GM19351 (cell line): ENCODE measurements at regions not wholly inside any gene's neighbourhood (a gene's known extent, or its start where the extent isn't known, plus 50 kb on each side); places are given as distances from the start of the nearest gene placed in this dataset.
"Not testable (repeated sequence)": the region's sequence is repeated elsewhere in the genome, so short reads cannot be mapped to it uniquely, and the experiment has no call there.

Source experiments
- ATAC-seq: cut with Tn5 transposase; IDR thresholded peaks from one replicate; pipeline ENCODE4 v1.9.1; 2021; ENCODE audit warnings: mild to moderate bottlenecking, moderate library complexity; ENCODE audit not compliant: unreplicated experiment

GRCh38 chr5:136924490-136924889 lies 559.1 kb upstream of the TRPC7 start:
- ATAC-seq: no peak

- no peak for ATAC-seq
Measured at GRCh38 chr5:136910625-136911024, 545.3 kb upstream of the TRPC7 start.

DNA sequence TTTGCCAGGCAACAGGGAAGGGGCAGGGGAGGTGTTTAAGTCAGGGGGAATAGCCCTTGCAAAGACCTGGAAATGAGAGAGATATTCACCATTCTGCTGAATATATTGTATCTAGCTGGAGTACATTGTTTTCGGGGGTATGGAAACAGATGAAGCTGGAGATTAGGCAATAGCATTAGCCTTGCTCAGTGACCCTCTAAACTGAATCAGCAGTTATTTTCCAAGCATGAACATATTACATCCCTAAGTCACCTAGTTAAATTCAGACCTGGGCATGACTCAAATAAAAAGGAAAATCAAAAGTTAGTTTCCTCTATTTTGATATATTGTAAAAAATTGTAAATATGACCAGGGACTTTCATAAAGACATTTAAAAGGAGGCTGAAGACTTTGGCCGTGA lies 544.6 kb upstream of the TRPC7 start:
- no peak for ATAC-seq

DNA sequence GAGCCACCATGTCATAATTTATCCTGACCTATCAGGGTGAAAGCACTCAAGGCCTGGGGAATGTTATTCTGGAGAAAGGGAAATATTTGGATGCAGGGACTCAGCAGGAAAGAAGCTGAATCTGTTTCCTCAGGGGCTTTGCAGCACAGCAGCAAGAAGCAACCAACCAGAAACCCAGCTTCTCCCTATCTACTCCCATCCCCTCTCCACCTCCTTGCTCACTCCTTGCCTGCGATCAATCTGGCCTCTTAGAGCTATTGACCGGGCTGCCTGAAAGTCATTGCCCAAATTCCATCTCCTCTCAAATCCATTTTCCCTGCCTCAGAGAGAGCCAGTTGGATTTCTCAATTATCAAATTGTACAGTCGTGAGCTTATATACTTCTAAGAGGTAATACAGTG lies 542.0 kb upstream of the TRPC7 start:
- ATAC-seq: no peak

GRCh38 chr5:136906545-136906944 lies 541.2 kb upstream of the TRPC7 start:
- ATAC-seq: no peak

- ATAC-seq: no peak
Measured at GRCh38 chr5:136905571-136905970, 540.2 kb upstream of the TRPC7 start.

DNA sequence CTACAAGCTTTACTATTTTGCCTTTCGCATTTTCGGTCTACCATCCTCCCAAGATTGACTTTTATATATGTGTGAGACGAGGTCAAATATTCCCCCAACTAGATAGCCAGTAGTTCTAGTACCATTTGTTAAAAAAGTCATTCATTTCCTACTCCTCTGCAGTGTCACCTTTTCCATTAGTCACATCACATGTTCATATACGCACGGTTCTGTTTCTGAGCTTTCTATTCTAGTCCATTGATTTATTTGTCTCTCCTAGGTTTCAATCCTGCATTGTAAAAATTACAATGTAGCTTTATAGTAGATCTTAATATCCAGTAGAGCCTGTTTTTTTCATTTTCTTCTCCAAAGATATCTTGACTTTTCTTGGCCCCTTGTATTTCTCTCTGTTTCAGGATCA lies 528.7 kb upstream of the TRPC7 start:
- no peak for ATAC-seq

GRCh38 chr5:136892000-136892399 lies 526.7 kb upstream of the TRPC7 start:
- ATAC-seq: no peak

DNA sequence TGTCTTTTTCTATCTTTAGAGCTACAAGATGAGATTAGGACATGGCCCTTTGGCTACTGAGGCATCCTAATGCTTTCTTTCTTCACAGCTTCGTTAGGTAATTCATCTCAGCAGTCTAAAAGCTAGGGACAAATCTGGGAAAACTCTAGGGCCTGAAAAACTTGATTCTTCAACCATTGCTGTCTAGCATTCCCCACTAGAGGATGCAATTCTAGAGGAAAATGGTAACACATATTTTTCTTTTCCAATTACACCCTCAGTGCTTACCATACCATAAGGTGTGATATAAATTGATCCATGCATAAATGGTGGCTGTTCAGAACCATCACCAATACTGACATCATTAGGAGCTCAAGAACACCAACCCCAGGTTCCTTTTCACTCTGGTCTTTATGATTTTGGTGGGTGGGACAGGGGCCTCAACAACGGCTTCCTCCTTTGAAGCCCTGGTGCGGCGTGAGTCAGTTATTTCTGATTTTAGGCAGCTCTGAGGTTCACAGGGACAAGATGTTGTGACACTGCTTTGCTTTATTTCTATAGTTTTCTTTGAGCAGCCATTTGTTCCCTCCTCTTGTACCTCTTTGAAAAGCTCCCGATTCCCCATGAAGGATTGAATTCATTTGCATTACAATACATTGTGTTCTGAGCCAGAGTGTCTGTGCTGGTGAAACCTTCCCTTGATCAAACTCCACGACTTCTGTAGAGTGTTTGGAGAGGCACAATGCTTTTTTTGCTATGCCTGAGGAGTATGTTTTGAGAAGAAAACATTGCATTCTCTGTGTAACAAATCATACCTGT lies 526.0 kb upstream of the TRPC7 start:
- no peak for ATAC-seq

GRCh38 chr5:136890431-136891148 lies 525.2 kb upstream of the TRPC7 start:
- no peak for ATAC-seq

- no peak for ATAC-seq
Measured at GRCh38 chr5:136886608-136887007, 521.3 kb upstream of the TRPC7 start.

- ATAC-seq: no peak
Measured at GRCh38 chr5:136864960-136865359, 499.6 kb upstream of the TRPC7 start.

- no peak for ATAC-seq
Measured at GRCh38 chr5:136856648-136857047, 491.3 kb upstream of the TRPC7 start.

DNA sequence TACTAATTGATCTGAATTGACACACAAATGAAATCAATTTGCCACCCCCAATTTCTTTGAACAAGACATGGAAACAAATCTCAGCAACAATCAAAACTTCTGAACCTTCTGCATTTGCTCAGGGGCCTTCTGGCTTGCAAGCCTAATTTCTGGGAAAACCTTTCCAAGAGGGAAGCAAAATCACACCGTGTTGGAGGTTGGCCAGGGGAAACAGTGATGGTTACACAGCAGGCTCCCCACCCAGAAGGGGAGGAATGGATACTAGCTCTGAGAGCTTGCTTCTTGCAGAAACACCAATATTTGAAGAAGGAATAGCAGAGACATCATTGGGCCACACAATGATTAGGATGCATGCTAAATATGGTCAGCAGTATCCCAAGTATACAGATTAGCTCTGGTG lies 488.6 kb upstream of the TRPC7 start:
- no peak for ATAC-seq

GRCh38 chr5:136840601-136841000 lies 475.3 kb upstream of the TRPC7 start:
- no peak for ATAC-seq

DNA sequence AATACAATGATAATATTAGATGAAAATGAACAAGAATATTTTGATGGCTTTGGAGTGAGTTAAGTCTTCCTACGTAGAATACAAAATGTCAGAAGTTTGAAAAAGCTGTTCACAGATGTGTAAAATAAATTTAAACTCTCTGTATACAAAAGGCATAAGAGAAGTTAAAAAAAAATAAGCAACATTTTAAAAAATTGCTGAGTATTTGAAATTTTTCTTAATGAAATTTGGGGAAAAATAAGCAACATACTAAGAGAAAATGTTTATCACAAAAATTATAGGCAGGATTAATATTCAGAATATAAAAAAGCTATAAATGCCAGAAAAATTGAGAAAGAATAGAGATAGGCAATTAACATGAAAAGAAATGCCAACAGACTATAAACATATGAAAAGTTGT lies 470.7 kb upstream of the TRPC7 start:
- no peak for ATAC-seq

- no peak for ATAC-seq
Measured at GRCh38 chr5:136820848-136821247, 455.5 kb upstream of the TRPC7 start.

GRCh38 chr5:136819526-136820302 lies 454.4 kb upstream of the TRPC7 start:
- ATAC-seq: no peak

GRCh38 chr5:136816327-136816726 lies 451.0 kb upstream of the TRPC7 start:
- ATAC-seq: no peak

- ATAC-seq: no peak
Measured at GRCh38 chr5:136814619-136815378, 449.5 kb upstream of the TRPC7 start.

DNA sequence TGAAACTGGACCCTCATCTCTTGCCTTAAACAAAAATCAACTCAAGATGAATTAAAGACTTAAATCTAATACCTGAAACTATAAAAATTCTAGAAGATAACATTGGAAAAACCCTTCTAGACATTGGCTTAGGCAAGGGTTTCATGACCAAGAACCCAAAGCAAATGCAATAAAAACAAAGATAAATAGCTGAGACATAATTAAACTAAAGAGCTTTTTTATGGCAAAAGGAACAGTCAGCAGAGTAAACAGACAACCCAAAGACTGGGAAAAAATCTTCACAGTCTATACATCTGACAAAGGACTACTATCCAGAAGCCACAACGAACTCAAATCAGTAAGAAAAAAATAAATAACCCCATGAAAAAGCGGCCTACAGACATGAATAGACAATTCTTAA lies 446.9 kb upstream of the TRPC7 start:
- ATAC-seq: not testable (repeated sequence)
